HS-27A (cell line): ENCODE measurements at regions not wholly inside any gene's neighbourhood (a gene's known extent, or its start where the extent isn't known, plus 50 kb on each side); places are given as distances from the start of the nearest gene placed in this dataset.
"Not testable (repeated sequence)": the region's sequence is repeated elsewhere in the genome, so short reads cannot be mapped to it uniquely, and the experiment has no call there.

Source experiments
- DNase-seq: peaks from one replicate; pipeline ENCODE4 v3.0.0-alpha.2; 2012; ENCODE audit warnings: low read depth, missing footprints

GRCh38 chr4:30450474-30450873 lies 269.7 kb upstream of the PCDH7 start:
- DNase-seq: no peak

DNA sequence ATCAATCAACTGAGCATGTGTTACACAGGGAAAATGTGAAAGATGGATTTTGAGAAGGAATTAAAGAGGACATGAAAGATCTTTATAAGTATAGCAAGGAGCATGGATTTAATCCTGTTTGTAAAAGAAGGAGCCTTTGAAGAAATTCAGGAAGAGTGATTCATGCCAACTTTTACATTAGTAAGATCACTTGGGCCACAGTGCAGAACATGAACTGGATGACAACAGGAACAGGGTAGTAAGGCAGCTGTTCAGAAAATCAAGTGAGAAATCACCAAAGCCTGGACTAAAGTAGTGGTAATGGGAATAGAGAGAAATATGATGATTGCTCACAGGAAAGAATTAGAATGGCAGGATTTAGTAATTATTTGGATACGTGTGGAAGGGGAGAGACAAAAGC lies 265.7 kb upstream of the PCDH7 start:
- no peak for DNase-seq

DNA sequence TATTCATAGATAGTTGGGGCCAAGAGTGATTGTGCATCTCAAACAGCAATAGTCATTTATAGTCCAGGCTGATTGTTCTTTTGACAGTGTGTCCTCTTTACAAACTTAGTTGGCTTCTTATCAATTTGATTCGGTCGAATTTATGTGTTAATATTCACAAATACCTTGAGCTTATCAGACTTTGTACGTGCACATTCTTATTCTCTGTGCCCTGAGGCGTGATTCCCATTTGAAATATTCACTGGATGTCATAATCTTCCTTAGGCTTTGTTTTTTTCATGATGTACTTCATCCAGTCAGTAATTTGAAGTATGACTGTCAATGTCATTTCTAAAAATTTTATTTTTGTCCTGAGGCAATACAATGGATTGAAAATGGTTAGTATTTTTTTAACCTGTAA lies 263.5 kb upstream of the PCDH7 start:
- DNase-seq: no peak

DNA sequence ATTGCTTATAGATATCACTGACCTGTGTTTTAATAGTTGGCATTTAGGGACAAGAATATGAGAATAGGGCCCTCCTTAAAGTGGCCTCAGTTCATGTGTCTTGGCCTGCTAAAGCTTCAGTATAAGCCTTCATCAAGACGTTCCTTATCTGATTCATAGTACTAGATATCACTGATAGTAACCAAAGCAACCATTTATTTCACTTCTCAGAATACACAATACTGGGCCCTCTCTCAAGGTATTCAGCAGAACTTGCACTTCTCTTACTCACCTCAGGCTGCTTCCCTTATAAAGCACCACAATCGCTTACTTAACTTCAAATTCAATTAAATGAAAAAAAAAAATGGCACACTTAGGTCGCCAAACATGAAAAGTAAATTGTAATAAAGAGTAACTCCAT lies 259.4 kb upstream of the PCDH7 start:
- no peak for DNase-seq

DNA sequence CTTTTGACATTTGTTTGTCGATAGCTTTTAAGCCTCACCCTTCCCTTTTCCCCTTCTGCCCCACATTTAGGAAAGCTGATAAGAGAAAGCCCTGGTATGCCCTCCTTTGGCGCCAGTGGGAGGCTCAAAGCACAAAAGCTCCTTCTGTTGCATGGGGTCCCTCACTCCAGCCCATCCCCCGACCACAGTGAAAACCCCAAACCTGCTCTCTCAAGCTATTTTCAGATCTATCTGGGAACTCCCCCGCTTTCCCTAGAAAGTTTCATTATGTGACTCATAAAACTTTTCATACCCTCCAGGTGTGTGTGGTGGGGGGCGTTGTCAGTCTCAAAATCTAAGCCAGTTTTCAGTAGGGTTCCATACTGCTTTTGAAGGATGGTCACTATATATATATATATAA lies 259.0 kb upstream of the PCDH7 start:
- DNase-seq: no peak

DNA sequence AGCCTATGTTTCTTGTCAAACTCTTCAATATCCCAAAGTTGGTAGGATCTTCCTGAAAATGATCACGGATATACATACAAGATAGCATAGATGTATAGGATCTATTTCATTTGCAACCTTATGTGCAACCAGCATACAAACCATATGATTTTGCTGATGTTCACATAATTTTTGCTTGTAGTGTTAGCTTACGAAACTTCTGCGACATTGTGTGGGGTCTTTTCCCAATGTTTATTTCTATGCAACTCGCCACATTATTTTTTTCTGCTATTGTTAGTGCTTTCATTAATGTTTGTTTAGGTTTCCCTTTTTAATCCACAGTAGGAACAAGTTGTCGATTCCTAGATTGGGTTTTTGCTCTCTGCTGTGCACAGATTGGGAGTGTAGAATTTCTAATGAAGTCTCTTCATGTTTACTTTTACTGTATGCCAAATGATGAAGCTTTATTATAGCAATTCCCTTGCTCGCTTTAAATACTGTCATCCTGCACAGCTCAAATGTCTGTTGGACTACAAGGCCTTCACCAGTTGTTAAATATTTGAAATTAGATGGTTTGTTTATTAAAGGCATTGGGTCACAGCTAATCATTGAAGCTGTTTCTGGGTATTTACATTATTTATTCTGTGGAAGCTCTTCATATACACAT lies 257.6 kb upstream of the PCDH7 start:
- DNase-seq: no peak

- no peak for DNase-seq
Measured at GRCh38 chr4:30471861-30472260, 248.3 kb upstream of the PCDH7 start.

- DNase-seq: no peak
Measured at GRCh38 chr4:30473225-30473624, 246.9 kb upstream of the PCDH7 start.

- DNase-seq: no peak
Measured at GRCh38 chr4:30495251-30495650, 224.9 kb upstream of the PCDH7 start.

DNA sequence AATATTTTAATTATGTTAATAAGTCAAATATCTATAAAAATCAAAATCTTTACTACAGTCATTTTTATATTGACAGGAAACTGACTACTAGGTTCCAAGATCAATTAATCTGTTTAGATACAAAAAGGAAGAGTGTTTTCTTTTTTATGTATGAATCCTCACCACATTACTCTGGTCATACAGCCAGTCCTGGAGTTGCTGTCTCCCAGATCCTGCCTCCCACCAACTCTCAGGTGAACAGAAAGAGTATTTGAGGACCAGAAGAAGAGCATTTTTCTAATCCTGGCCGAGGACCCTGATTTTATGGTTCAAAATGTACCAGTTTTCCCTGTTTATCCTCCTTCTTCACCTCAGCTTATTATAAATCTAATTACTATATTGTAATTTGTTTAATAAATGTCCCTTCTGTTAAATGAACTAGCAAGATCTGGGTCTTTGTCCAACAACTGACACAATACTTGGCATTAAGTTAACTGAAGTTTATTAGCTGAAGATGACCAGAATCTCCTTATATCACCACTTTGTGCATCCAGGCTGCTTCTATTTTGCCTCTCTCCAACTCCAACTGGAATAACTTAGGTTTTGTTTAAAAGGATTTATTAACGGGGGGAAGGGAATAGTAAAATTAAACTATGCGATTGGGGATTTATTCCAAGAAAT lies 224.4 kb upstream of the PCDH7 start:
- DNase-seq: no peak

- DNase-seq: no peak
Measured at GRCh38 chr4:30511751-30512150, 208.4 kb upstream of the PCDH7 start.

GRCh38 chr4:30518211-30518610 lies 202.0 kb upstream of the PCDH7 start:
- DNase-seq: no peak

- DNase-seq: no peak
Measured at GRCh38 chr4:30525662-30526315, 194.4 kb upstream of the PCDH7 start.

DNA sequence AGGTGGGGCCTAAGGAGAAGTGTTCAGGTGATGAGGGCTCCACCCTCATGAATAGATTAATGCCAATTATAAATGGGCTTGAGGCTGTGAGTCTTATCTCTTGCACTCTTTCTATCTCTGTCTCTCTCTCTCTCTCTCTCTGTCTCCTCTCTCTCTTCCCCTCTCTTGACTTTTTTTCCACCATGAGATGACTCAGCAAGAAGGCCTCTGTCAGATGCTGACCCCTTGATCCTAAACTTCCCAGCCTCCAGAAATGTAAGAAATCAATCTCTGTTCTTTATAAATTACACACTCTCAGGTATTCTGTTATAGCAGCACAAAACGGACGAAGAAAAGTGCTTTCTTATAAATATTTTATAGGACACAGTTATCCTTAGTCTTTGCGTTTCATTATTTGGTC lies 184.9 kb upstream of the PCDH7 start:
- no peak for DNase-seq

- DNase-seq: no peak
Measured at GRCh38 chr4:30536231-30536630, 183.9 kb upstream of the PCDH7 start.

DNA sequence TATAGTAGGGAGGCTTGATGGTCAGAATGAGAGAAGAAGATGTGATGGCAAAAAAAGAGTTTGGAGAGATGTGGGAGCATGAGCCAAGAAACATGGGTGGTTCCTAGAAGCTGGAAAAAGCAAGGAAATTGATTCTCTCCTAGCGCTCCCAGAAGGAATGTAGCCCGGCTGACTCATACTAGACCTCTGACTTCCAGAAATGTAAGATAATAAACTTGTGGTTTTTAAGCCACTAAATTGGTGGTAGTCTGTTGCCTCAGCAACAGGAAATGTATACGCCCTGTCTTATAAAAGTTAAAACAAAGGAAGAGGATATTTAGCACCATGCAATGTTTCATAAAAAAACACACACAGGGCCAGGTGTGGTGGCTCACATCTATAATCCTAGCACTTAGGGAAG lies 182.7 kb upstream of the PCDH7 start:
- peak; percentile 7 for DNase-seq

GRCh38 chr4:30538794-30539193 lies 181.4 kb upstream of the PCDH7 start:
- DNase-seq: no peak

DNA sequence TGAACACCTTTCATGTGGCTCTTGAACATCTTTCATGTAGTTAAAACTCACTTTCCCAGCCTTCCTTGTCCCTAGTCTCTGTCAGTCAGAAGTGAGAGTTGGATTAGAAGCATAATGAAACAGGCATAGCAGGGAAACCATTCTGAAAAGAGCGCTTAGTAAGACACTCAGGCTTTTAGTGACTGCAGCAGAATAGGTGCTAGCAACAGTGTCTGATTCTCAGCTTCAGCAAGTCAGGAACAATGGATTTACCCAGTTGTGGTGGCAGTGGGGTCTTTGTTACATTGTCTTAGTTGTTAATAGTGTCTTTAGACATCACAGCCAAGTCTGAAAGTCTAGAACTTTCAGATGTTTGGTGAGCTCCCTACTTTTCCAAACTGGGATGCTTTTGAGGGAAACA lies 177.1 kb upstream of the PCDH7 start:
- DNase-seq: no peak

DNA sequence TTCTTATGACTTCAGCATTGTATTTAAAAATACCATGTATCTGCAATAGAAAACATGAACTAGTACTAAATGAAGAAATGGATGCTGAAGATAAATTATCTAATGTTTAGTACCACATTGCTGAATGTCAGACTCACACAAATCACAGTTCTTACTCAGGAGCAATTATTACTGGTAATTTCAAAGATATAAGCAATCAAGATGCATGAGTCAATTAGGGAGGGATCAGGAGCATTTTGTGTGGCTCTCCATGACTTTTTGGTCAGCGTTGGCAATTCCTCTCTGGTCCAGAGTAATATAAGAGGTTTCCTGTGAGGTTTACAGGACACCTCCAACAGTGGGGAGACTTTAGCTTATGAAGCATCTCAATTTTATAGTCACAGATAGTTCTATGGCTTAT lies 167.0 kb upstream of the PCDH7 start:
- no peak for DNase-seq

DNA sequence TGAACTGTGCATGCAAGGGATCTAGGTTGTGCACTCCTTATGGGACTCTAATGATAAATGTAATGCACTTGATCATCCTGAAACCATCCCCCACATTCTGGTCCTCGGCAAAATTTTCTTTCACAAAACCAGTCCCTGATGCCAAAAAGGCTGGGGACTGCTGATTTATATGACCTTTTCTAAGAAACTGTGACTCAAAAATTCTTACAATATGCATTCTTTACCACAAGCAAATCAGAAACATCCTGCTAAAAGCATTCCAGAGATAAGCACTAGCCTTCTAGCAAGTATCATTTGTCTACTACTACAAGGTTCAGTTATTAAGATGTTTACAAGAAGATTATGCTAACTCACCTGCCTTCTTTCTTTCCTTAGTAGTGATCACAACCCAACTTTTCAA lies 166.5 kb upstream of the PCDH7 start:
- no peak for DNase-seq

DNA sequence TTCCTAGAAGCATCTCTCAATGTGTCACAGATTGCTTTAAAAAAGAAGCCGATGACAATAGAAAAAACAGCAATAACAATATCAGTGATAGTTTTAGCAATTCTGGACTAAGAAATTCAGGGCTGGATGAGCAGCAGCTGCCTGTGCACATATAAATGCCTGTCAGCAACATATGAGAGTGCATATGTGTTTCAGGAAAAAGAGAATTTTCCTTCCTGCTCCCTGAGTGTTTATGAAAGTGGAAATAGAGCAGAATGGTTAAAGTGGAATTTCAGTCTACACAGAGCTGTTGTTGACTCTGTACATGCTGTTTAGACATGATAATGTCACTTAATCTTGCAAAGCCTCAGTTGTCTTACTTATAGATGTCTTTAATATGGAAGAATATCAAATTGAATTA lies 164.4 kb upstream of the PCDH7 start:
- DNase-seq: no peak

DNA sequence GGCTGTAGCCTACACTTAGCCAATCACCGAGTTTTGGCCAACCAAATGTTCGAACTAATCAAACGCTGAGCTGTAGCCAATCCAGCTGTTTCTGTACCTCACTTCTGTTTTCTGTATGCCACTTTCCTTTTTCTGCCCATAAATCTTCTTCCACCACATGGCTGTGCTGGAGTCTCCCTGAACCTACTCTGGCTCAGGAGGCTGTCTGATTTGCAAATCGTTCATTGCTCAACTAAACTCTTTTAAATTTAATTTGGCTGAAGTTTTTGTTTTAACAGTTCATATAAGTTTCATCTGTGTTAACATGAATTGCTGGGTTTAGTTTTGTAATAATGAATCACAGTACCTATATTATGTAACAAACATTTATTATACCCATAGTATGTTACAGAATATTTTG lies 160.7 kb upstream of the PCDH7 start:
- DNase-seq: no peak

DNA sequence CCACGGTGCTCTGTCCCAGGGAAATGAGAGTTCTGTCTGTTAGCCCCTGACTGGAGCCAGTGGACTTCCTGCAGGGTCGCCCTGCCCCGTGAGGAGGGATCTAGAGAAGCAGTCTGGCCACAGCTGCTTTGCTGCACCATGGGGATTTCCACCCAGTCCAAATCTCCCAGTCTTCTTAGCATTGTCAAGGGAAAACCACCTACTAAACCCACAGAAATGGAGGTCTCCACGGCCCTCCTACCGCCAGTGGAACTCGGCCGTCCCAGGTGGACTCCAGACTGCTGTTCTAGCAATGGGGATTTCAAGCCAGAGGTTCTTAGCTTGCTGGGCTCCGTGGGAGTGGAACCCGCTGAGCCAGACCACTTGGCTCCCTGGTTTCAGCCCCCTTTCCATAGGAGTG lies 133.3 kb upstream of the PCDH7 start:
- DNase-seq: no peak

DNA sequence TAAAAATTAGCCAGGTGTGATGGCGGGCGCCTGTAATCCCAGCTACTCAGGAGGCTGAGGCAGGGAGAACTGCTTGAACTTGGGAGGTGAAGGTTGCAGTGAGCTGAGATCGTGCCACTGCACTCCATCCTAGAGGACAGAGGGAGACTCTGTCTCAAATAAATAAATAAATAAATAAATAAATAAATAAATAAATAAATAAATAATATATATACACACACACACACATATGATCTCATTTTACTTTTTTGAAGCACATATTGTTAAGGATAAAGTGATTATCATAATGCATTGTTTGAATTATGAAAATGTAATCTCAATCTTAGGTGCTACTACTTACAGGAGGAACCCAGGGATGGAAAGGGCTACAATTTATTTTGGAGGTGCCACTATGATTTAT lies 130.5 kb upstream of the PCDH7 start:
- DNase-seq: not testable (repeated sequence)
